Keratinocyte (primary cell): ENCODE measurements at regions not wholly inside any gene's neighbourhood (a gene's known extent, or its start where the extent isn't known, plus 50 kb on each side); places are given as distances from the start of the nearest gene placed in this dataset.

Source experiments
- EZH2 ChIP-seq: IDR thresholded peaks from one replicate; pipeline ENCODE4 v1.6.1; 2012; ENCODE audit warnings: inconsistent platforms, mild to moderate bottlenecking, low read length, moderate library complexity
- TF ChIP-seq, protein P1 (sequence below), 3 experiments: IDR thresholded peaks in 1 of 3; conservative IDR thresholded peaks in 1 of 3; optimal IDR thresholded peaks in 1 of 3; 2 replicates in 2 of 3; 3 replicates in 1 of 3; pipeline versions ENCODE3 to v1.5.1; 2011; ENCODE audit warnings: low read length in 3 of 3, mild to moderate bottlenecking in 3 of 3, moderate library complexity in 2 of 3, control low read depth in 1 of 3, inconsistent platforms in 1 of 3; ENCODE audit not compliant: insufficient read depth in 2 of 3; ENCODE audit errors: extremely low read depth in 1 of 3

DNA sequence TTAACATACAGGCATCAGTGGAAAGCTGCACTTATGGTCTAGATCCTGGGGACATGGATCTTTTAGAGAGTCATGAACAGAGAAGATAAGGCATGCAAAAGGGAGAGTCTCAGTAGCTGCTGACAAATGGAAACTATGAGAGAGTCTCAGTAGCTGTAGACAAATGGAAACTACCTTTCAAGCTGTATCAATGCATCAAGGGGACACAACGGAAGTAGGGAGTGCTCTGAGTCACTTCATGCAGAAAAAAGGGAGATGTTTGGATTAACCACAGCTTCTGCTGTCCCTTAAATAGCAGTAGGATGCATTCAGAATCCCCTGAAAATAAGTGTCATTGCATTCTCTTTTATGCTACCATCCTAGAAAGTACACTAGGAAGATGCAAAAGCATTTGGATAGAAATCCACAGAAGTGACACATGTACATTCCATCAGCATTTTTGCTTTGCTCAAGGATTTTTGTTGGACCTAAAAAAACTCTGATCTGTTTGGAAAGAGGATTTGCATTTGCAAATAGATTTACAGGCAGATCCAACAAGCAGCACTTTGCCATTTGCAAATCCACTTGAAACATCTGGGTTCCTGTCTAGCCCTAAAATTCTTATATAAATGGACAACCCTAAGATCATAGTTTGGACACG, 227.5 kb upstream of the LMO3 start:
- TF ChIP-seq EZH2, result no peak
- TF ChIP-seq, protein P1, sequence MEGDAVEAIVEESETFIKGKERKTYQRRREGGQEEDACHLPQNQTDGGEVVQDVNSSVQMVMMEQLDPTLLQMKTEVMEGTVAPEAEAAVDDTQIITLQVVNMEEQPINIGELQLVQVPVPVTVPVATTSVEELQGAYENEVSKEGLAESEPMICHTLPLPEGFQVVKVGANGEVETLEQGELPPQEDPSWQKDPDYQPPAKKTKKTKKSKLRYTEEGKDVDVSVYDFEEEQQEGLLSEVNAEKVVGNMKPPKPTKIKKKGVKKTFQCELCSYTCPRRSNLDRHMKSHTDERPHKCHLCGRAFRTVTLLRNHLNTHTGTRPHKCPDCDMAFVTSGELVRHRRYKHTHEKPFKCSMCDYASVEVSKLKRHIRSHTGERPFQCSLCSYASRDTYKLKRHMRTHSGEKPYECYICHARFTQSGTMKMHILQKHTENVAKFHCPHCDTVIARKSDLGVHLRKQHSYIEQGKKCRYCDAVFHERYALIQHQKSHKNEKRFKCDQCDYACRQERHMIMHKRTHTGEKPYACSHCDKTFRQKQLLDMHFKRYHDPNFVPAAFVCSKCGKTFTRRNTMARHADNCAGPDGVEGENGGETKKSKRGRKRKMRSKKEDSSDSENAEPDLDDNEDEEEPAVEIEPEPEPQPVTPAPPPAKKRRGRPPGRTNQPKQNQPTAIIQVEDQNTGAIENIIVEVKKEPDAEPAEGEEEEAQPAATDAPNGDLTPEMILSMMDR (optimal IDR thresholded peaks at IDR 0.05 in 1 of 3, IDR thresholded peaks at IDR 0.05 in 1 of 3, conservative IDR thresholded peaks at IDR 0.05 in 1 of 3; ENCODE audit: extremely low read depth in 1 of 3, insufficient read depth in 2 of 3, low read length in 3 of 3), result no peak
